HEK293T (cell line): ENCODE measurements at regions not wholly inside any gene's neighbourhood (a gene's known extent, or its start where the extent isn't known, plus 50 kb on each side); places are given as distances from the start of the nearest gene placed in this dataset.

Experiments used
- ELF4 ChIP-seq: fragments of 450-650 bp; IDR thresholded peaks from 2 replicates; pipeline ENCODE4 v1.6.1; 2017; ENCODE audit warnings: antibody characterized with exemption
- FOXA1 ChIP-seq: fragments of 450-650 bp; IDR thresholded peaks from 2 replicates; pipeline ENCODE4 v1.6.1; 2016; ENCODE audit warnings: mild to moderate bottlenecking
- FOXK2 ChIP-seq: fragments of 450-650 bp; IDR thresholded peaks from 2 replicates; pipeline ENCODE4 v1.6.1; 2016; ENCODE audit warnings: mild to moderate bottlenecking
- FOXM1 ChIP-seq: fragments of 450-650 bp; IDR thresholded peaks from 2 replicates; pipeline ENCODE4 v1.6.1; 2017; ENCODE audit warnings: mild to moderate bottlenecking, borderline replicate concordance
- HDGF ChIP-seq: fragments of 450-650 bp; IDR thresholded peaks from 2 replicates; pipeline ENCODE4 v1.6.1; 2017; ENCODE audit warnings: antibody characterized with exemption, borderline replicate concordance
- L3MBTL2 ChIP-seq: fragments of 450-650 bp; conservative IDR thresholded peaks from 2 replicates; pipeline ENCODE4 v1.6.1; 2016; ENCODE audit warnings: mild to moderate bottlenecking
- NFRKB ChIP-seq: fragments of 450-650 bp; IDR thresholded peaks from 2 replicates; pipeline ENCODE4 v1.6.1; 2016; ENCODE audit warnings: mild to moderate bottlenecking, moderate library complexity
- TARDBP ChIP-seq: fragments of 450-650 bp; IDR thresholded peaks from 2 replicates; pipeline ENCODE4 v1.6.1; 2016
- ZNF384 ChIP-seq: fragments of 450-650 bp; IDR thresholded peaks from 2 replicates; pipeline ENCODE4 v1.6.1; 2016
- TF ChIP-seq, protein P1 (sequence below): fragments of 450-650 bp; IDR thresholded peaks from 2 replicates; pipeline ENCODE4 v1.6.1; 2016

DNA sequence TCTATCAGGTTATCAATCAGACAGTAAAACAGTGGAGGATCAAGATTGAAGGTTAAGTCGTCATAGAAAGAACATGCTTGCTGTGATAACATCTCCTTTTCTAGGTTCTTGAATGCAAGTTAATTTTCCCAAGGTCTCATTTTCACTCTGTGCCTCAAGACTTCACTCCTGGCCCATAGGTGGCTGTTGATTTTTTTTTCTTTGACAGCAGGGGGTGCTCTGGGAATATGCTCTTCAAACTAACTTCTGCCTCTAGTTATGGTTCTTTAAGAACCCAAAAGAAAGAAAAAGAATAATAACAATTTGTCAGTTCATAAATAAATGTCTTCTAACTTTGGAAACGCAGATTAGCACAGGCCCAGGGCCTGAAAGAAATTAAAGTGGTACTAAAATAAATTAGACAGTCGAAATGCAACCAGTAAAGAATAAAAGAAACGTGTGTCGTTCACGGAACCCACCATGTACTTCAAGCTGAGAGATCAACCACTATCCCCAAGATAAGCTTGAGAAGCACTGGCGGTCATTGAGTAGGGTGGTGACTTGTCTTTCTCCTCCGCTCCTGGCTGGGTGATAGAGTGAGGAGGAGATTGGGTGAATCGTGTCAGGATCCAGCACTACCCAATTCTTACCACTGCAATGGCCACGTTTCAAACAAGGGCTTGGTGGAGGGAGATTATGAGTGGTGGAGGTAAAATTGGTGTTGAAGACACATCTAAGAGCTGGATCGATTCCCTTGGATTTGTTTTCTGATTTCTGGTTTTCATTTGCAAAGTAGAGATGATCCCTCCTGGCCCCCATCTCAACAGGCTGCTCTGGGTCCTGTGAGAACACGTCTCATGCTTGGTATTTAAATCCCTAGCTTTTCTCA lies 93.4 kb upstream of the IRX4 start:
- TF ChIP-seq FOXK2 (no peak), ZNF384 (no peak), NFRKB (no peak), TARDBP (no peak), FOXA1 (no peak), FOXM1 (no peak), HDGF (no peak), L3MBTL2 (no peak), ELF4 (no peak)
- TF ChIP-seq, protein P1, sequence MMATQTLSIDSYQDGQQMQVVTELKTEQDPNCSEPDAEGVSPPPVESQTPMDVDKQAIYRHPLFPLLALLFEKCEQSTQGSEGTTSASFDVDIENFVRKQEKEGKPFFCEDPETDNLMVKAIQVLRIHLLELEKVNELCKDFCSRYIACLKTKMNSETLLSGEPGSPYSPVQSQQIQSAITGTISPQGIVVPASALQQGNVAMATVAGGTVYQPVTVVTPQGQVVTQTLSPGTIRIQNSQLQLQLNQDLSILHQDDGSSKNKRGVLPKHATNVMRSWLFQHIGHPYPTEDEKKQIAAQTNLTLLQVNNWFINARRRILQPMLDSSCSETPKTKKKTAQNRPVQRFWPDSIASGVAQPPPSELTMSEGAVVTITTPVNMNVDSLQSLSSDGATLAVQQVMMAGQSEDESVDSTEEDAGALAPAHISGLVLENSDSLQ, result no peak
